ENCODE measurements at regions not wholly inside any gene's neighbourhood (a gene's known extent, or its start where the extent isn't known, plus 50 kb on each side); places are given as distances from the start of the nearest gene placed in this dataset.
"Not testable (repeated sequence)": the region's sequence is repeated elsewhere in the genome, so short reads cannot be mapped to it uniquely, and the experiment has no call there.

DNA sequence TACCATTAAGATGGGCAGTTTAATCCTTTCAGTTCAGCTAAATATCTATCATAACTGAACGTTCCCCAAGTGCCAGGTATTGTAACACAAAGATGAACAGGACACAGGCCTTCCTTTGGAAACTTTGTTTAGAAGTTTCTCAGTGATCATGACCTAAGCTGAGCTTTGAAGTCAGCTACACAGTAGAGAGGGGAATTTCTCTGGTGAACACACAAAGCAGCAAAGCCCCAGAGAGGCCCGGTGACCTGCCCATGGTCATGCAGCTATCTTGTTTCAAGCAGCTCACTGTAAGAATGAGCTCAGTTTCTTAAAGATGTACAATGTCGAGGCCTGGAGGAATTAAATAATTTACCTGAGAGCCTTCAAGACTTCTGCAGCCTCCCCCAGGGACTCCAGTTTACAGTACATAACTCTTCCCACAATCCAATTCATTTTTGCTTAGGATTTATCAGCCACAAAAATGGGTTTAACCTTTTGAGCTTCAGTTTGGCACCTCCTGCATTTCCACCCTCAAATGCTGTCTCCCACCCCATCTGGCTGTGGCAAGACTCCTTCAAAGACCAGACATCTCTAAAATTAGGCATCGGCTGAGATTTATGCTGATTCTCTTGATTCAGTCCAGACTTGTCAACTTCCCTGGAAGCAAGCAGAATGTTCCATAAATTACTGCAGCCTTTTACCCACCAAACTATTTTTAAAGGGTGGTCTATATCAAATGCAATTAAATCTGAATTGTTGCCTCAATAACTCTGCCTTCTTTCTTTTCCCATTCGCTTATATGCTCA lies 325.6 kb downstream of the TXNL1 start:
- no peak for DNase-seq

DNA sequence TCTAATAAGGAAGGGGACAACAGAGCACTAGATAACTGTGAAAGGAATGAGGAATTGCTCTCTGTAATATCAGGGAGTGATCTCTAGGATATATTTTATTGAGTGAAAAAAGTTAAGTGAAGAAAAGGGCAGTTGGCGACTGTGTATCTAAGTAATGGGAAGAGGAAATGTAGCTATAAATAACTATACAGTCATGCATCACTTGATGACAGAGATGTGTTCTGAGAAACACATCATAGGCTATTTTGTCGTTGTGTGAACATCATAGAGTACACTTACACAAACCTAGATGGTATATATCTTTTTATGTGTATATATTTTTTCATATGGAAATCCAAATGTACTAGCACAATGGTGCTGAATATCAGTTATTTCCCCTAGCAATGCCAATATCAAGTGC lies 329.3 kb downstream of the TXNL1 start:
- no peak for DNase-seq

DNA sequence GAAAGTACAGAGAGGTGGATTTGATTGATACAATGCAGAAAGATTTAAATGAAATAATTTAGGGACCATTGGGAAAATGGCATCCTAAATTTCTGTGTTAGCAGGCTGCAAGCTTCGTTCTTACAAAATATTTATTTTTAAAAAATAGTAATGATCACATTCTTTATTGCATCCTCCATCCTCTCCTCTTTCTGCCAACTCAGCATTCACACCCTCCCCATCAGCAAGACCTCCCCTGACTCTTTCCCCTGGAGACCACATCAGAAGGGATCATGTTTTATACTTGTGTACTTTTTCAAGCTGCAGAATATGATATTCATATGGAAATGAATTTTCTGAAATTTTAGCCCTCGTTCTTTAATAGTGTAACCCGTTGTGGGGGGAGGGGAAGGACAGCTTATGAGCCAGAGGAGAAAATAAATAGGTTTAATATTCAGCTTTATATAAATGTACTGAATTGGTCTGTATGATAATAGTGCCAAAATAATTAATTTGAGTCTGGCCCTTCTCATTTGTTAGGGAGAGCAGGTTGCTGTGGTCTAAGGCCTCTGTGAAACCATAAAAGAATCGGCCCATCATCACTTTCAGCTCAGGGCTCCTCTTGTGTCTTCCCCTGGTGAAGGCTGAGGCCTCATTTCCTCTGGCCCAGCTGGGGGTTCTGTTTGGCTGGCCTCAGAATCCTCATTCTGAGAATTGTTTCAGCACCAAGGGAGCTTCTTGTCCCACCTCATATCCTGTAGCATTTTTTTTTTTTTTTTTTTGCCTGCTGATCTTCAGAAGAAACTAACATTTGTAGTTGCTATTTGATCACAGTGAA lies 330.8 kb downstream of the TXNL1 start:
- DNase-seq = no peak

DNA sequence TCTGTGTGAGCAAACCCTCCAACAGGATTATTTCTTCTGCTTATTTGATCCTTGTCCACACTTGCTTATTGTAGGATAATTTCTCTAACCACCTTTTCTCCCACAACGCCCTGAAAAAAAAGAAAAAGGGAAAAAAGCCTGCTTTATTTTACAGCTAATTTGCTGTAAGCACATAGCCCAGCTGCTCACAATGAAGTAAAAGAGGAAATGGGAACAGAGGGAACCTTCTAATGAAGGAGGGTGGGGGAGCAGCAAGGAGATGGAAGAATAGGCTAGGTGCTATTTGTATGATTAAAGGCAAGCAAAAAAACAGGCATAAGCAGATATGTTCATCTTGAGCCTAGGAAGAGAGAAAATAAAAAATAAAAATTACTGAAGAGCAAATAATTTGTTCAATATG lies 331.6 kb downstream of the TXNL1 start:
- DNase-seq = no peak

DNA sequence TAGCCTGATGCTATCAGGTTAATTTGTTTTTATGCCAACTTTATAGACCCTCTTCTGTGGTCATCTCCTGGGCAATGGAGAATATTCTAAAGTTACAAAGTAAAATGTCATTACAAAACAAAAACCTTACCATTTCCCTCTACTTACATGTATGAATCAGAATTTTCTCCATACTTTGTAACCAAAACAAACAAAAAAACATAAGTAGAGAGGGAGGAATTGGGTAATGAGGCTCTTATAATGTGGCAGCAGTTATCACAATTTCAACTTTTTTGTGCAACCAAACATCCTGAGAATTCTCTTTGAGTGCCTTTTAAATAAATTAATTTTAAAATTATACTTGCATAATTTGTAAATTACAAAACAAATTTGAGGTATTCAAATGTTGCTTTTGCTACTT lies 332.8 kb downstream of the TXNL1 start:
- no peak for DNase-seq

DNA sequence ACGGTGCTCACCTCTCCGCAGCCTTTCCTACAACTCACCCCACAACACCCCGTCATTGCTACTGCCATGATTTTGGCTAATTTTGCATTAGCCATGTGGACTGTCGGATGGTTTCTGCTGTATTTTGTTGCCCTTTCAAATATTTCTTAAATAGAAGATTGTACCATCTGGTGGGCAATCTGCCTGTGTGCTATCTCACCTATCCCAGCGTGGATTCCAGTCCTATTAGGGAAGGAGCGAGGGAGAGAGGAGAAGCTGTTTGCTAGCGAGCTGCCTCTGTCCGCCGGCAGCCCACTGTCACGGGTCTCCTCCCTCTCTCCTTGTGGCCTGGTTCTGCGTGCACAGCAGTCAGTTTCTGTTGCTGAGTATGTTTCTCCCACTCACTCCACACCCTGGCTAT lies 336.2 kb downstream of the TXNL1 start:
- DNase-seq = no peak

DNA sequence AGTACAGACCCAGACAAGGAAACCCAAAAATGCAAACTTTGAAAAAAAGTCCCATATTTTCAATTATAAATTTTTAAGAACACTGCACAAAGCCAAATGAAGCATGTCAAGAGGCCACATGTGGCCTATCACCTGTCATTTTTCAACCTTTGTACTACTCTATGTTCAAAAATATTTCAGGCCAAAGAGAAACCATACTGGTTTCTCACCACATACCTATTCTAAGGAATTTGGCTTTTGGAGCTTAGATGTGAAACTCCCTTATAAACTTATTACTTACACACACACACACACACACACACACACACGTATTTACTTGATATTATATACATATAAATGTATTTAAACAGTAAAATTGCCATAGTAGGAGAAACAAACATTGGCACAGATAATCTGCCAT lies 338.7 kb downstream of the TXNL1 start:
- no peak for DNase-seq

DNA sequence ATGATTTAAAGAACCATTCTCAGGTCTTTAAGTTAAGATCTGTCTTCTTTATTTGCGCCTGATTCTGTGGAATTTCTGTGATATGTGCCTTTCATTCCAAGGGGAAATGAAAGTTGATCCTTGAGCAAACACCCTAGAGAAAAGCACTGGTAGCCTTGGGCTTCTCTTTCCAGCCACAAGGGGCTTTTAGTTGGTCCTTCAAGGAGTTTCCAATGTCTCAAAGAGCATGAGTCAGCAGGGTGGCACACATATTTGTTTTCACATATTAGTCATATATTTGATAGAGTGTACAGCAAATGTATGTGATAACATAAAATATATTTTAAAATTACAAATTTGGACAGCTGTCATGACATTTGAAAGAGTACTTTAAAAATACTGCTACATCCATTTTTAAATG lies 339.5 kb downstream of the TXNL1 start:
- no peak for DNase-seq

DNA sequence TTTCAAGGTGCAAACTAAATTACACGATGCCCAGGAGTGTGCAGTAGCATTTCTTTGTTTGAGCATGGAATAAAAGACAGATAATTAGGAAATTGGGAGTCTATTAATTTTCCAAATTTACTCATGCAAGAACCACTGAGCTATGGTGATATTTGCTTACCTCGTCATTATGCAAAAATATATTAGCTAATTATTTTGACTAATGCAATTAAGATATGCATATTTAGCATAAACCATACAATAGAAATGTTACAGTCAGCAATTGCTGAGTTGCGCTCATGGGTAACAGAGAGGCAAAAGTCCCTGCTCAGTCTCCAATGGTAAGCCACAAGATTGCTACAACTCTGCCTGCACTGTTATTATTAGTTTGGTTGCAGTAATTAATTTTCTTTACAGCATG lies 342.0 kb downstream of the TXNL1 start:
- DNase-seq = no peak

DNA sequence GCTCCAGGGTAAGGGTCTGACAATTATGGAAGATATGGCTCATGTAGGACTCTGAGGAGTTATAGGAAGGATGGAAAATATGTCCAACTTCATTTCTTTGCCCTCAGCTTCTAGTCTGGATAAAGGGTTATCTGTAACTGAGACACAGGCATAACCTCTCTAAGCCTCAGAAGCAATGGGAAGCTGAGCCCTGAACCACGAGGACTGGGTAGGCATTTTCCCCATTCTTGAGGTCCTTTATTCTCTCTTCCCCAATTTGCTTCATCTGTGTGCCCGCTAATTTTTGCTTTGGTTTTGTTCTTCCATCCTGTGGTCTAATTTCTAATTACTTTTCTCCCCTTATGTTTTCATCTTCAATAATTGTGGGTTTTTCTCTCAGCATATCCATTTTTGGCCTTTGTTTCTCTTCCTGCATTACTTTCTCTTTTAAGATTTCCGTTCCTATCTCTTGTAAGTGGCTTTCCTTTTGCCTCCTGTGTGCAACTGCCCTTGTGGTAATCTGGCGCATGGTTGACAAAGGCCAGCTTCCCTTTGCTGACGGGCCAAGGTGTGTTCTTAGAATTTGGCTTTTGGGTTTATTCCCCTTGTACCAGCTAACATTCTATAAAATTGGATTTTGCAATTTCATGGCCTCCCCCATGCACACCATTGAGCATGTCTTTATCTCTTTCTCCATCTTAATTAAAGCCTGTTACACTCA lies 343.8 kb downstream of the TXNL1 start:
- no peak for DNase-seq

DNA sequence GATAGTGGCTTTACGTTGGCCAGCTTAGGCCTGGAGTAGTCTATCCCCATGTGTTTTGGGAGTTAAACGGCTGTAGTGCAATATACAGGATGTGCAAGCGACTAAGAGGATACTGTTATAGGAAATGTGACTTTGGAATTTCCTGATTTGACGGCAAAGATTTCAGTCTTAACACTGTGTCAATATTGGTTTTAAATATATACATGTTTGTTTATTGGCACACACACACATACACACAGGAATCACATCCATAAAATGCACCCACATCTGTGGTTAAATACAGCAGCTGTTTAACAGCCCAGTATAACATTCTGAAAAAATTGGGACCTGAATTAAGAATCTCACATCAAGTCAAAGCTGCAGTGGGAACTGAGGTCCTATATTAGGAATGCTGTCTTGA lies 347.1 kb downstream of the TXNL1 start:
- no peak for DNase-seq

DNA sequence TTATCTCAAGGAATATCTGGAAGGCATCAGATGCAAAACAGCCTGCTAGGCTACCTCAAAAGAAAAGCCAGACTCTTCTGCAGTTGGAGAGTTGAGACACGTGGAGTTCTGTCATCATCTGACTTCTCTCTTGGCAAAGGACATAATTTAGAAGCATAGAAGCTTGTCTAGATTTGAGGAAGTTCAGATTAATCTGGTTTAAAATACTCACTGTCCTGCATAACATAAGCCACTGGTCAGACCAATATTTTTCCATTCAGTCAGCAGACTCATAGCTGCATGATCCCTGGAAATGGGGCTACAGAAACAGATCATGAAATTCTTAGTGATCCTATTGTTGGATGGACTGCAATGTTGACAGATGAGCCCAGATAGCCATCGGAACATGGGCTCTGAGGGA lies 349.0 kb downstream of the TXNL1 start:
- DNase-seq = no peak

DNA sequence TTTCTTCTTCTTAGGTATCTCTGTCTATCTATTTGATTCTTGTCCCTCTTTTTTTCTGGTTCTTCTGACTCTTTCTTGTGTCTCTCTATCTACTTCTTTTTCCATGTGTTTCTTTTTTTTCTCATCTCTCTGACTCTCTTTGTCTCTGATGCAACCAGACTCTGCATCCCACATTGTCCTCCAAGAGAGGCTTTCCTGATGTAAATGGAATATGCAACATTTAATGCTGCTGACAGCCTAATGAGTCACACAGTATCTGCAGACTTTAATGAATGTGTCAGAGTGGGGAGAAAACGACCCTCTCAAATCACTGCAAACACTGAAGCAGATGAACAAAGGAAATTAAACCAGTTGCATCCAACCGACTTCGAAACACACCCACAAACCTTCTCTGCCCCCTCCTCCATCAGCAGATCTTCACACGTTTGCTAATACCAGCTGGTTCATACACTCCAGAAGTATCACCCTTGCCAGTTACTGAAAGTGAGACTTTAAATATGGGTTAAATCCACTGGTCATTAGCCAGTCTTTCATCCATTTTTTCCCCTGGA lies 351.5 kb downstream of the TXNL1 start:
- no peak for DNase-seq

DNA sequence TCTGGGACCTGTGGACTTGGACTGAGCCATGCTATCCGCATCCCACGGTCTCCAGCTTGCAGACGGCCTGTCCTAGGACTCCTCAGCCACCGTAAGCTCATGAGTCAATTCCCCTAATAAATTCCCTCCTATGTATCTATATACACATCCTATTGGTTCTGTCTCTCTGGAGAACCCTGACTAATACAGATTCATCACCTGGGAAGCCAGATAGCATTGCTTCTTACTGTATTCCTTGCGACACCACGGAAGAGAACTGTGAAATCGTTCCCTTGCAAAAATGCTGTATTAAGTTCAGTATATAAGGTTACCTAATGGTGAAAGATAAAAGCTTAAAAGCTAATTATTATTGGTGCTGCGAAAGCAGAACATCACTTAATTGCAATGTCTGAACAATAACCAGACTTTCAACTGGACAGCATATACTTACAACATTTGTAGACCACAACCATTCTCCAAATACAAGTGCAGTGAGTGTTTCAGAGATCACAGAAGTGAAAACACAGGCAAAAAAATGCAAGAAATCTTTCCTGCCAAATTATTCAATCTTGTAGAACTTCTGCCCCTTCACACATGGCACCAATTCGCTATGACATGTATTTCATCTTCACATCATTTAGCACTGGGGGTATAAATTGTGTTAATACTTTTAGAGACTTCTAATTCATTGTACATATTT lies 352.9 kb downstream of the TXNL1 start:
- DNase-seq = no peak

DNA sequence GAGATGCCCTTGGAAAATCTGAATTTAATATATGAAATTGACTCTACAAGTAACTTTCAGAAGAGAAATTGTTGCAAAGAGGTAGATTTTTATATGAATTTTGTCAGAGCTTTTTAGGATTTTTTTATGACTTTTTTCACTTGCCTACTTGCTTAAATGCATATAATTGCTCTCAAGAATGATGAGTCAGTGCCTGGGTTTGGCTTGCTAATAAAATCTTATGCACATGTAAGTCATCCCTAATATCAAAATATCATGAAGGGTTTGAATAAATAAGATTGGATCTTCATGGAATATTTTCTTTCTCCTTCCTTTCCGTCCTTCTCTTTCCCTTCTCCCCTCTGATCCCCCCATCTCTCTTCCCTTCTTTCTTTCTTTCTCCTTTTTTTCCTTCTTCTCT lies 354.1 kb downstream of the TXNL1 start:
- no peak for DNase-seq

DNA sequence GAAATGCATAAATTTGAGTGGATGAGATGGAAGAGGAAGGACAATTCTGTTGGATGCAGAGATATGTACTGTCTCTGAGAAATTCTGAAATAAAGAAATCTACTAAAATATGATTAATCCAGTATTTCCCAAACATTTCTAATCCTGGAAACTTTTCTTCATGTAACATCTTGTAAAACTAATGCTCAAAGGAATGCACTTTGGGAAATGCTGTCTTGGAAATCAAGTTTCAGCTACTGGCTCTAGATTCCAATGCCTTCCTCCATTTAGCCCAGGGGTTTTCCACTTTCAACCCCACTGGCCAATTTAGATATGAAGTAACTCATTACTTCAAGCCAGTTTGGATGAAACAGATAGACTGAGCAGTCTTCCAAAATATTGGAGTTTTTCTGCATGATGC lies 355.1 kb downstream of the TXNL1 start:
- DNase-seq = no peak

DNA sequence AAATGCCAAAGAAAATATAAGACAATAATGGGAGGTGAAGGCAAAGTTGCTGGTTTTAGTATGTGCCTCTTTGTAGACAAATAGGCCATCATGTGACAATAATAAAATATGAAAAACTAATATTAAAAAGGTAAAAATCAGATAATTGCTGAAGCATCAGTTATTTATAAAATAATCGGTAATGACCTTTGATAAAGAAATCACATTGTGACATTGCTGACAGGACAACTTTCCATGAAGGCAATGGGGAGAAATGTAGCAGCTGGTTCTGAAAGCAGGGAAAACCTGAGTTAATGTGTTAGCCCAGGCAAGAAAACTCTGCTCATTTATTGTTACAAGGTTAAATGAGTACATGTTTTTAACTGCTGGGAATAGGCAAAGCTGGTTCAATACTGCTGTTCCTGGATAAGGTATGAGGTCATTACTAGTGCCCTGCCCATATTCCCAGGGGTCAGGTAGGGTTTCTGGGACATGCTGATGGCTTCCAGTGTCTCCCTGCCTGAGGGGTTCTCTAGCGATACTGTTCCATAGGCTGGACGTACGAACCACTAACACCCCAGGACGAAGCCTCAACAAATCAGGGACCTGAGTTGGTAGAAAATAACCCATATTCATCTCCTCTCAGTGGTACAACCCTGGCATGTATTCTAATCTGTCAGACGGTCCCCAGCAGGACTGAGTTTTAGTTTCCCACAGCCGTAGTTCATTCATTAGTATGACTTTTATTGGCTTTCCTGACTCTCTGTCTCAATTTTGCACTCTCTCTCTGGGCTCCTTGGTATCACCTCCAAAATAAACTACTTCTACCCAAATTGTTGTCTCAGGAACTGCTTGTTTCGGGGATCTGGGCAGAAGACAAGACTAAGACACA lies 355.9 kb downstream of the TXNL1 start:
- DNase-seq = no peak

DNA sequence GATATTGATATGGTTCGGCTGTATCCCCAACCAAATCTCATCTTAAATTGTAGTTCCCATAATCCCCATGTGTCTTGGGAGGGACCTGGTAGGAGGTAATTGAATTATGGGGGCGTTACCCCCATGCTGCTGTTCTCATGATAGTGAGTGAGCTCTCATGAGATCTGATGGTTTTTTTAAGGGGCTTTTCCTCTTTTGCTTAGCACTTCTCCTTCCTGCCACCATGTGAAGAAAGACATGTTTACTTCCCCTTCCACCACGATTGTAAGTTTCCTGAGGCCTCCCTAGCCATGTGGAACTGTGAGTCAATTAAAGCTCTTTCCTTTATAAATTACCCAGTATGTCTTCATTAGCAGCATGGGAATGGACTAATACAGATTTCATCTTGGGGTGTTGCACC lies 358.6 kb downstream of the TXNL1 start:
- not testable (repeated sequence) for DNase-seq

DNA sequence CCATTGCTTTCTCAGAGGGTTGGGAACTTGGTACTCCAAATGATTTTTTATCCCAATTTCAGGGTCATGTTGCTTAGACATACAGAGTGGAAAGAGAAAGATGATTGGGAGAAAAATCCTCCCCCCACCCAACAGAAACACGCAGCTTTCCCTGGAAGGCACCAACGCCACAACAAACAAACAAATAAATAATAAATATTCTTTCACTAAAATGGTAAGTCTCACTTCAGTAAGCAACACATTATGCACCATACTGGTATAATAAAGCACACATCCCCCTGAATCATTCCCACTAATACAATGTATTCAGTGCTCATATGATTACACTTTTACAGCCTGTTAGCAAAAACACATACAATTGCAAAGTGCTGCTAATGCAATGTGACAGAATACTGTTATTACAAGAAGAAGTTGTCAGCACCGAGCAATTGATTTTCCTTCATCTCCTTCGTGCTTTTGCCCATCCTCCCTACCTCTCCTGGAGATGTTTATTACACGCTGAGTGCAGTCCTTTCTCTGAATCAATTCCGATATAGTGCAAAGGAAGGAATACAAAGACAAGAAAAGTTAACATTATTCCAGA lies 359.9 kb downstream of the TXNL1 start:
- DNase-seq = no peak

DNA sequence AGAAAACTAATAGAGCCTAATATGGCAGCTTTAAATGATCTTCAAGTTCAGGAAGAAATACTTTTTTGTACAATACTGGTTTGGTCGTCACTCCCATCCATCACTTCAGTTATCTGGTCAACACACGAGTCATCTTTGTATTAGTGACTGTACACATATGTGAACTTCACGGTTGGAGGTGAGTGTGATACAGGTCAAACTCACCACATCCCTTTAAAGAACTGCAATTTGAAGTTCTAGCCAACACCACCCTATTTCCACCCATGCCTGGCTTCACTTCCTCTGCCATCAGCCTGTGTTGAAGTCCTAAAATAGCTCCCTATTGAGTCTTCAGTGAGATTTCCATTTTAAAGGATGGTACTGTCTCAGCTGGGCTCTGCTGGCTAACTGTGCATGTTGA lies 361.9 kb downstream of the TXNL1 start:
- DNase-seq = no peak

DNA sequence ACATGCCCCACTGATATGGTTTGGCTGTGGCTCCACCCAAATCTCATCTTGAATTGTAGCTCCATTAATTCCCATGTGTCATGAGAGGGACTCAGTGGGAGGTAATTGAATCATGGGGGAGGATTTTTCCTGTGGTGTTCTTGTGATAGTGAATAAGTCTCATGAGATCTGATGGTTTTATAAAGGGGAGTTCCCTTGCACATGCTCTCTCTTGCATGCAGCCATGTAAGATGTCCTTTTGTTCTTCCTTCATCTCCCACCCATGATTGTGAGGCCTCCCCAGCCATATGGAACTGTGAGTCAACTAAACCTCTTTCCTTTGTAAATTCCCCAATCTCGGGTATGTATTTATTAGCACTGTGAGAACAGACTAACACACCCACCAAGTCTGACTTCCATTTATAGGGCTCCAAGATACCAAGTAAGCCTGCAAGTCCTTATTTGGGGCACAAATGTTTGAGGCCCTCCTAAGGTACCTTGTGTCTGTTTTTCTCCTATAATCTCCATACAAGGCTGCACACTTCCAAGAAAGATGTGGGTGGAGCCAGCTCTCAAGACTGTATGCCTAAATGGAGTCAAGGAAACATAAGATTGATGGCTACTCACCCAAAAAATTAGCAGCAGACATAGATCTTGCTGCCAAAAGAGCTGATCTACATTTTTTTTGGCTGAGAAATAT lies 364.7 kb downstream of the TXNL1 start:
- DNase-seq = no peak
